ENCODE measurements at regions not wholly inside any gene's neighbourhood (a gene's known extent, or its start where the extent isn't known, plus 50 kb on each side); places are given as distances from the start of the nearest gene placed in this dataset.
"Not testable (repeated sequence)": the region's sequence is repeated elsewhere in the genome, so short reads cannot be mapped to it uniquely, and the experiment has no call there.

- DNase-seq (ENCODE audit: low read depth in 1 of 2, low spot score in 1 of 2); in situ Hi-C loops (cut with HindIII; ENCODE audit: low pct_unique_long_range_greater_than_20kb, low sequenced_read_pairs): not testable (repeated sequence)
These were observed 108.1 kb downstream of the PROX1 start for GRCh38 chr1:214095896-214096295.

- TF ChIP-seq JUND (IDR thresholded peaks at IDR 0.05; ENCODE audit: low read depth), result no peak
- in situ Hi-C loops (cut with HindIII; ENCODE audit: low pct_unique_long_range_greater_than_20kb, low sequenced_read_pairs), result no loop called here
- DNase-seq (ENCODE audit: low read depth in 1 of 2, low spot score in 1 of 2), result no peak
These were observed 113.5 kb downstream of the PROX1 start for GRCh38 chr1:214101246-214101645.

GRCh38 chr1:214101828-214102227 is 114.1 kb downstream of the PROX1 start:
- in situ Hi-C loops (cut with HindIII; ENCODE audit: low pct_unique_long_range_greater_than_20kb, low sequenced_read_pairs), result no loop called here
- no peak for DNase-seq (ENCODE audit: low read depth in 1 of 2, low spot score in 1 of 2)
- no peak for TF ChIP-seq JUND (IDR thresholded peaks at IDR 0.05; ENCODE audit: low read depth)

- no peak for DNase-seq (ENCODE audit: low read depth in 1 of 2, low spot score in 1 of 2)
- in situ Hi-C loops (cut with HindIII; ENCODE audit: low pct_unique_long_range_greater_than_20kb, low sequenced_read_pairs), result no loop called here
- no peak for TF ChIP-seq JUND (IDR thresholded peaks at IDR 0.05; ENCODE audit: low read depth)
These were observed 115.1 kb downstream of the PROX1 start for GRCh38 chr1:214102907-214103306.

- no peak for DNase-seq (ENCODE audit: low read depth in 1 of 2, low spot score in 1 of 2)
- in situ Hi-C loops (cut with HindIII; ENCODE audit: low pct_unique_long_range_greater_than_20kb, low sequenced_read_pairs), result no loop called here
- TF ChIP-seq JUND (IDR thresholded peaks at IDR 0.05; ENCODE audit: low read depth), result no peak
These were observed 116.0 kb downstream of the PROX1 start for GRCh38 chr1:214103778-214104177.

GRCh38 chr1:214106375-214106774 is 118.6 kb downstream of the PROX1 start:
- no peak for TF ChIP-seq JUND (IDR thresholded peaks at IDR 0.05; ENCODE audit: low read depth)
- DNase-seq (ENCODE audit: low read depth in 1 of 2, low spot score in 1 of 2), result no peak
- in situ Hi-C loops (cut with HindIII; ENCODE audit: low pct_unique_long_range_greater_than_20kb, low sequenced_read_pairs), result no loop called here

- no peak for DNase-seq (ENCODE audit: low read depth in 1 of 2, low spot score in 1 of 2)
- in situ Hi-C loops (cut with HindIII; ENCODE audit: low pct_unique_long_range_greater_than_20kb, low sequenced_read_pairs), result no loop called here
- no peak for TF ChIP-seq JUND (IDR thresholded peaks at IDR 0.05; ENCODE audit: low read depth)
These were observed 119.7 kb downstream of the PROX1 start for GRCh38 chr1:214107322-214108096.

GRCh38 chr1:214108097-214108446 is 120.3 kb downstream of the PROX1 start:
- TF ChIP-seq JUND (IDR thresholded peaks at IDR 0.05; ENCODE audit: low read depth), result no peak
- DNase-seq (ENCODE audit: low read depth in 1 of 2, low spot score in 1 of 2), result no peak
- in situ Hi-C loops (cut with HindIII; ENCODE audit: low pct_unique_long_range_greater_than_20kb, low sequenced_read_pairs), result no loop called here

GRCh38 chr1:214111796-214112195 is 124.0 kb downstream of the PROX1 start:
- DNase-seq (ENCODE audit: low read depth in 1 of 2, low spot score in 1 of 2), result no peak
- TF ChIP-seq JUND (IDR thresholded peaks at IDR 0.05; ENCODE audit: low read depth), result no peak
- in situ Hi-C loops (cut with HindIII; ENCODE audit: low pct_unique_long_range_greater_than_20kb, low sequenced_read_pairs), result no loop called here

GRCh38 chr1:214116258-214116657 is 128.5 kb downstream of the PROX1 start:
- DNase-seq (ENCODE audit: low read depth in 1 of 2, low spot score in 1 of 2), result no peak
- no peak for TF ChIP-seq JUND (IDR thresholded peaks at IDR 0.05; ENCODE audit: low read depth)
- in situ Hi-C loops (cut with HindIII; ENCODE audit: low pct_unique_long_range_greater_than_20kb, low sequenced_read_pairs), result no loop called here

- in situ Hi-C loops (cut with HindIII; ENCODE audit: low pct_unique_long_range_greater_than_20kb, low sequenced_read_pairs), result no loop called here
- DNase-seq (ENCODE audit: low read depth in 1 of 2, low spot score in 1 of 2), result no peak
- TF ChIP-seq JUND (IDR thresholded peaks at IDR 0.05; ENCODE audit: low read depth), result no peak
These were observed 130.0 kb downstream of the PROX1 start for GRCh38 chr1:214117780-214118179.

- no peak for TF ChIP-seq JUND (IDR thresholded peaks at IDR 0.05; ENCODE audit: low read depth)
- in situ Hi-C loops (cut with HindIII; ENCODE audit: low pct_unique_long_range_greater_than_20kb, low sequenced_read_pairs), result no loop called here
- DNase-seq (ENCODE audit: low read depth in 1 of 2, low spot score in 1 of 2), result no peak
These were observed 132.4 kb downstream of the PROX1 start for GRCh38 chr1:214120191-214120590.

- in situ Hi-C loops (cut with HindIII; ENCODE audit: low pct_unique_long_range_greater_than_20kb, low sequenced_read_pairs), result no loop called here
- no peak for TF ChIP-seq JUND (IDR thresholded peaks at IDR 0.05; ENCODE audit: low read depth)
- DNase-seq (ENCODE audit: low read depth in 1 of 2, low spot score in 1 of 2), result peak in 1 of 2 experiments; percentile 53
These were observed 133.2 kb downstream of the PROX1 start for GRCh38 chr1:214120951-214121350.

GRCh38 chr1:214122110-214122509 is 134.3 kb downstream of the PROX1 start:
- DNase-seq (ENCODE audit: low read depth in 1 of 2, low spot score in 1 of 2), result no peak
- TF ChIP-seq JUND (IDR thresholded peaks at IDR 0.05; ENCODE audit: low read depth), result no peak
- in situ Hi-C loops (cut with HindIII; ENCODE audit: low pct_unique_long_range_greater_than_20kb, low sequenced_read_pairs), result no loop called here

Data from T47D (cell line).